ENCODE measurements at regions not wholly inside any gene's neighbourhood (a gene's known extent, or its start where the extent isn't known, plus 50 kb on each side); places are given as distances from the start of the nearest gene placed in this dataset.

DNA sequence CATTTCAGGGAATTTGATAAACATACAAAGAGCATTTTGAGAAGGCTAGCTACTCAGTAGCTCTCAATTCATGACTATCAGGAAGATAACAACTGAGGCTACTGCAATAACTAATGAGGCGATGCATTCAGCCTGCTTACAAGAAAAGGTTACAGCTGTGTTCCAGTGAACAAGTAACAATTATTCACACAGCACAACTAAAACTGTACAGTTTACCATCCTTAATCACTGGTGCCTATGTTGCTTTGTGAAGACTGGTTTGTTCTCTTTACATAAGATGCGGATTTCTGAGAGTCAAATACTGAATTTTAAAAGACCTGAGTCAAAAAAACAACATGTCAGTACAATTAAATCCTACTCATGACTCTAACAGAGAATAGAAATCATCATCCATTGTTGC lies 526.3 kb downstream of the OTOL1 start:
- Mint-ChIP-seq H3K4me3 (no peak overlapping the region), H3K36me3 (ENCODE audit: low read depth) (no peaks in the 10 kb centered on the region), H3K4me1 (ENCODE audit: low read depth) (no peaks in the 10 kb centered on the region), H3K27ac (no peak overlapping the region), H3K9me3 (no peaks in the 10 kb centered on the region), H3K27me3 (no peaks in the 10 kb centered on the region)
- ATAC-seq (ENCODE audit: poor library complexity) (no peak), DNase-seq (no peak)
- ChIA-PET CTCF (no interaction called here), POLR2A (no interaction called here)
- no peaks in the 10 kb centered on the region for H3K36me3 ChIP-seq (ENCODE audit: insufficient read depth, low read length)
- intact Hi-C loops (cut with DNase I, micrococcal nuclease) = no loop called here
- no peaks in the 10 kb centered on the region for H3K4me1 ChIP-seq (ENCODE audit: insufficient read depth, low read length)
- H3K27me3 ChIP-seq (ENCODE audit: control insufficient read depth in 1 of 2, insufficient read depth in 2 of 2, low read length in 2 of 2) = no peaks in the 10 kb centered on the region
- H3K27ac ChIP-seq (ENCODE audit: low read depth in 1 of 2, low read length in 2 of 2) = no peak overlapping the region
- no peaks in the 10 kb centered on the region for H3K9me3 ChIP-seq (ENCODE audit: control insufficient read depth in 1 of 2, insufficient read depth in 1 of 2, low read length in 2 of 2)
- H3K4me3 ChIP-seq (ENCODE audit: low read length) = no peak overlapping the region
- TF ChIP-seq, protein P1, sequence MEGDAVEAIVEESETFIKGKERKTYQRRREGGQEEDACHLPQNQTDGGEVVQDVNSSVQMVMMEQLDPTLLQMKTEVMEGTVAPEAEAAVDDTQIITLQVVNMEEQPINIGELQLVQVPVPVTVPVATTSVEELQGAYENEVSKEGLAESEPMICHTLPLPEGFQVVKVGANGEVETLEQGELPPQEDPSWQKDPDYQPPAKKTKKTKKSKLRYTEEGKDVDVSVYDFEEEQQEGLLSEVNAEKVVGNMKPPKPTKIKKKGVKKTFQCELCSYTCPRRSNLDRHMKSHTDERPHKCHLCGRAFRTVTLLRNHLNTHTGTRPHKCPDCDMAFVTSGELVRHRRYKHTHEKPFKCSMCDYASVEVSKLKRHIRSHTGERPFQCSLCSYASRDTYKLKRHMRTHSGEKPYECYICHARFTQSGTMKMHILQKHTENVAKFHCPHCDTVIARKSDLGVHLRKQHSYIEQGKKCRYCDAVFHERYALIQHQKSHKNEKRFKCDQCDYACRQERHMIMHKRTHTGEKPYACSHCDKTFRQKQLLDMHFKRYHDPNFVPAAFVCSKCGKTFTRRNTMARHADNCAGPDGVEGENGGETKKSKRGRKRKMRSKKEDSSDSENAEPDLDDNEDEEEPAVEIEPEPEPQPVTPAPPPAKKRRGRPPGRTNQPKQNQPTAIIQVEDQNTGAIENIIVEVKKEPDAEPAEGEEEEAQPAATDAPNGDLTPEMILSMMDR (IDR thresholded peaks at IDR 0.05) = no peak

DNA sequence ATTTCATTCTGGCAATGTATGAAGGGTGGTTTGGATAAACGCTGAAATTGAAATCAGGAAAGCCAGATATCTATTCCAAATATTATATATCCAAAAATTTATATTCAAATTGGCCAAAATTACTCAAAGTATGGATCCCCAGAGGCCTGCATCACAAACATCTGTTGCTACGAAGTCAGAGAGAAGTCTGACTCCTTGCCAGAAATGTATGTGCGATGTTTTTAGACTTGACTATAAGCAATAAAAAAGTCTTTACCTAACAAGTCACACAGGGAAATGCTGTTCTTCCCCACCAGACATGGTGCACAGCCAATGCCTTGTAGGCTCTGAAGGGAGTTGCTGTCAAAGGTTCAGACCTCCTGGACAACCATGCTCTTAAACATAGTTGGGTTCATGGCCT lies 533.1 kb downstream of the OTOL1 start:
- ATAC-seq (ENCODE audit: poor library complexity) (no peak), DNase-seq (no peak)
- no peaks in the 10 kb centered on the region for H3K9me3 ChIP-seq (ENCODE audit: control insufficient read depth in 1 of 2, insufficient read depth in 1 of 2, low read length in 2 of 2)
- H3K4me3 Mint-ChIP-seq = no peak overlapping the region
- H3K4me1 ChIP-seq (ENCODE audit: insufficient read depth, low read length) = no peaks in the 10 kb centered on the region
- H3K9me3 Mint-ChIP-seq = peaks cover 1% of the 10 kb centered on the region
- ChIA-PET POLR2A (no interaction called here), CTCF (no interaction called here)
- H3K4me3 ChIP-seq (ENCODE audit: low read length) = no peak overlapping the region
- H3K36me3 ChIP-seq (ENCODE audit: insufficient read depth, low read length) = no peaks in the 10 kb centered on the region
- no peak overlapping the region for H3K27ac Mint-ChIP-seq
- no peaks in the 10 kb centered on the region for H3K27me3 Mint-ChIP-seq
- intact Hi-C loops (cut with DNase I, micrococcal nuclease) = no loop called here
- H3K4me1 Mint-ChIP-seq (ENCODE audit: low read depth) = no peaks in the 10 kb centered on the region
- no peaks in the 10 kb centered on the region for H3K36me3 Mint-ChIP-seq (ENCODE audit: low read depth)
- no peaks in the 10 kb centered on the region for H3K27me3 ChIP-seq (ENCODE audit: control insufficient read depth in 1 of 2, insufficient read depth in 2 of 2, low read length in 2 of 2)
- TF ChIP-seq, protein P1 (IDR thresholded peaks at IDR 0.05) = no peak
- no peak overlapping the region for H3K27ac ChIP-seq (ENCODE audit: low read depth in 1 of 2, low read length in 2 of 2)

DNA sequence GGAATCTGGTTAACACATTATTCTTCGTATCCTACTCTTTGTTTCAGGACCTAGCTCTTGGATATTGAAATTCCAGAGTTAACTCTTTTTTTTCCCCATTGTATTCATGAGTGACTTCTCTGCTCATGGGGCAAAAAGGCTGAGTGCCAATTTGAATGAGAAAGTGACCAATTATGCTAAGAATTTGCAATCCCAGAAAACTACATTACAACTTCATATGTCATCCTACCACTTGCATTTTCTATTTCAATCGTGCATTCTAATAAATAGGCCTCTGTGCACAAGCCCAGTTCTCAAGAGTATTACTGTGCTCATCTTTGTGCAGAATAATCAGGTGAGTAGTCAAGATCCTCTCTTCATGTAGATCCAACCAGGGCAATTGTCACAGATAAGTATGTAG lies 537.8 kb downstream of the OTOL1 start:
- Mint-ChIP-seq H3K4me1 (ENCODE audit: low read depth) (no peaks in the 10 kb centered on the region), H3K36me3 (ENCODE audit: low read depth) (no peaks in the 10 kb centered on the region), H3K27me3 (no peaks in the 10 kb centered on the region), H3K27ac (no peak overlapping the region), H3K4me3 (no peak overlapping the region), H3K9me3 (peaks cover 1% of the 10 kb centered on the region)
- no peak for DNase-seq
- TF ChIP-seq, protein P1 (IDR thresholded peaks at IDR 0.05) = no peak
- Histone ChIP-seq H3K4me3 (ENCODE audit: low read length) (no peak overlapping the region), H3K27me3 (ENCODE audit: control insufficient read depth in 1 of 2, insufficient read depth in 2 of 2, low read length in 2 of 2) (no peaks in the 10 kb centered on the region), H3K27ac (ENCODE audit: low read depth in 1 of 2, low read length in 2 of 2) (no peak overlapping the region), H3K4me1 (ENCODE audit: insufficient read depth, low read length) (no peaks in the 10 kb centered on the region), H3K9me3 (ENCODE audit: control insufficient read depth in 1 of 2, insufficient read depth in 1 of 2, low read length in 2 of 2) (no peaks in the 10 kb centered on the region), H3K36me3 (ENCODE audit: insufficient read depth, low read length) (no peaks in the 10 kb centered on the region)
- ChIA-PET CTCF (no interaction called here), POLR2A (no interaction called here)
- no peak for ATAC-seq (ENCODE audit: poor library complexity)
- intact Hi-C loops (cut with DNase I, micrococcal nuclease) = no loop called here

All from CD4-positive, alpha-beta T cell (primary cell).